ENCODE measurements at regions not wholly inside any gene's neighbourhood (a gene's known extent, or its start where the extent isn't known, plus 50 kb on each side); places are given as distances from the start of the nearest gene placed in this dataset.
A peak's percentile ranks its signal among the peaks of the same experiment; 100 is the strongest.

GRCh38 chr4:107166873-107167450 is 130.8 kb upstream of the DKK2 start:
- DNase-seq (ENCODE audit: low read depth, low spot score) = no peak

GRCh38 chr4:107166181-107166580 is 130.1 kb upstream of the DKK2 start:
- DNase-seq (ENCODE audit: low read depth, low spot score) = no peak

GRCh38 chr4:107164962-107165475 is 128.9 kb upstream of the DKK2 start:
- DNase-seq (ENCODE audit: low read depth, low spot score) = no peak

GRCh38 chr4:107156443-107156842 is 120.3 kb upstream of the DKK2 start:
- no peak for DNase-seq (ENCODE audit: low read depth, low spot score)

GRCh38 chr4:107155366-107155765 is 119.3 kb upstream of the DKK2 start:
- no peak for DNase-seq (ENCODE audit: low read depth, low spot score)

- DNase-seq (ENCODE audit: low read depth, low spot score) = no peak
Measured at GRCh38 chr4:107153956-107154355, 117.8 kb upstream of the DKK2 start.

GRCh38 chr4:107153228-107153627 is 117.1 kb upstream of the DKK2 start:
- peak; percentile 77 for DNase-seq (ENCODE audit: low read depth, low spot score)

GRCh38 chr4:107151173-107151572 is 115.1 kb upstream of the DKK2 start:
- no peak for DNase-seq (ENCODE audit: low read depth, low spot score)

GRCh38 chr4:107148904-107149303 is 112.8 kb upstream of the DKK2 start:
- DNase-seq (ENCODE audit: low read depth, low spot score) = no peak

- no peak for DNase-seq (ENCODE audit: low read depth, low spot score)
Measured at GRCh38 chr4:107147873-107148272, 111.8 kb upstream of the DKK2 start.

- DNase-seq (ENCODE audit: low read depth, low spot score) = no peak
Measured at GRCh38 chr4:107138433-107138832, 102.3 kb upstream of the DKK2 start.

- DNase-seq (ENCODE audit: low read depth, low spot score) = no peak
Measured at GRCh38 chr4:107133965-107134653, 98.0 kb upstream of the DKK2 start.

- no peak for DNase-seq (ENCODE audit: low read depth, low spot score)
Measured at GRCh38 chr4:107131295-107131694, 95.2 kb upstream of the DKK2 start.

- no peak for DNase-seq (ENCODE audit: low read depth, low spot score)
Measured at GRCh38 chr4:107130157-107130556, 94.0 kb upstream of the DKK2 start.

GRCh38 chr4:107129611-107130010 is 93.5 kb upstream of the DKK2 start:
- no peak for DNase-seq (ENCODE audit: low read depth, low spot score)

GRCh38 chr4:107129076-107129475 is 93.0 kb upstream of the DKK2 start:
- no peak for DNase-seq (ENCODE audit: low read depth, low spot score)

GRCh38 chr4:107128116-107128515 is 92.0 kb upstream of the DKK2 start:
- DNase-seq (ENCODE audit: low read depth, low spot score) = no peak

GRCh38 chr4:107125496-107125895 is 89.4 kb upstream of the DKK2 start:
- DNase-seq (ENCODE audit: low read depth, low spot score) = no peak

- no peak for DNase-seq (ENCODE audit: low read depth, low spot score)
Measured at GRCh38 chr4:107122736-107123135, 86.6 kb upstream of the DKK2 start.

- no peak for DNase-seq (ENCODE audit: low read depth, low spot score)
Measured at GRCh38 chr4:107120661-107121060, 84.5 kb upstream of the DKK2 start.

GRCh38 chr4:107117726-107118125 is 81.6 kb upstream of the DKK2 start:
- no peak for DNase-seq (ENCODE audit: low read depth, low spot score)

GRCh38 chr4:107115185-107115847 is 79.2 kb upstream of the DKK2 start:
- no peak for DNase-seq (ENCODE audit: low read depth, low spot score)

GRCh38 chr4:107114059-107114458 is 77.9 kb upstream of the DKK2 start:
- DNase-seq (ENCODE audit: low read depth, low spot score) = no peak

All from ELF-1 (cell line).